ENCODE measurements at regions not wholly inside any gene's neighbourhood (a gene's known extent, or its start where the extent isn't known, plus 50 kb on each side); places are given as distances from the start of the nearest gene placed in this dataset.

DNA sequence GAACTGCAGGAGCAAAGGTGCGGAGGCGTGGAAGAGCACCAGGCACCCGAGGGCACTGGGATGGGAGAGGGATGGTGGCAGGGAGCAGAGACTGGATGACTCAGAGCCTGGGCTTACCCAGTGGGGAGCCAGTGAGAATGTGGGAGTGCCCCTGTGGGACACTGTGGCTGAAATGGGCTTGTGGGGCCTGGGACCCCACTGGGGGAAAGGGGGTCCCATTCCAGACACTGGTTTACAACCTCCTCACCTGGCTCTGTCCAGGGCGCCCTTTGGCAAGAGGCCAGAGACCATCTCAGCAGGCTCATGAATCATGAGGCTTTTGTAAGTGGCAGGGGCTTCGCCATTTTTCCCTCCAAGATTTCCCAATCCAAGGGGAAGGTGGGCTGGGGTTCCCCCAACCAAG, 124.0 kb upstream of the MAFB start:
- TF ChIP-seq, protein P1, sequence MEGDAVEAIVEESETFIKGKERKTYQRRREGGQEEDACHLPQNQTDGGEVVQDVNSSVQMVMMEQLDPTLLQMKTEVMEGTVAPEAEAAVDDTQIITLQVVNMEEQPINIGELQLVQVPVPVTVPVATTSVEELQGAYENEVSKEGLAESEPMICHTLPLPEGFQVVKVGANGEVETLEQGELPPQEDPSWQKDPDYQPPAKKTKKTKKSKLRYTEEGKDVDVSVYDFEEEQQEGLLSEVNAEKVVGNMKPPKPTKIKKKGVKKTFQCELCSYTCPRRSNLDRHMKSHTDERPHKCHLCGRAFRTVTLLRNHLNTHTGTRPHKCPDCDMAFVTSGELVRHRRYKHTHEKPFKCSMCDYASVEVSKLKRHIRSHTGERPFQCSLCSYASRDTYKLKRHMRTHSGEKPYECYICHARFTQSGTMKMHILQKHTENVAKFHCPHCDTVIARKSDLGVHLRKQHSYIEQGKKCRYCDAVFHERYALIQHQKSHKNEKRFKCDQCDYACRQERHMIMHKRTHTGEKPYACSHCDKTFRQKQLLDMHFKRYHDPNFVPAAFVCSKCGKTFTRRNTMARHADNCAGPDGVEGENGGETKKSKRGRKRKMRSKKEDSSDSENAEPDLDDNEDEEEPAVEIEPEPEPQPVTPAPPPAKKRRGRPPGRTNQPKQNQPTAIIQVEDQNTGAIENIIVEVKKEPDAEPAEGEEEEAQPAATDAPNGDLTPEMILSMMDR (IDR thresholded peaks at IDR 0.05; ENCODE audit: low read depth, low read length, poor library complexity, severe bottlenecking): no peak
- no peak for TF ChIP-seq EZH2phosphoT487 (IDR thresholded peaks at IDR 0.05; ENCODE audit: borderline replicate concordance, low read length)
